HG02840 (cell line): ENCODE measurements at regions not wholly inside any gene's neighbourhood (a gene's known extent, or its start where the extent isn't known, plus 50 kb on each side); places are given as distances from the start of the nearest gene placed in this dataset.
"Not testable (repeated sequence)": the region's sequence is repeated elsewhere in the genome, so short reads cannot be mapped to it uniquely, and the experiment has no call there.

Experiments
- ATAC-seq: cut with Tn5 transposase; IDR thresholded peaks from one replicate; pipeline ENCODE4 v1.9.1; 2021; ENCODE audit warnings: mild to moderate bottlenecking, moderate library complexity, moderate number of reproducible peaks; ENCODE audit not compliant: unreplicated experiment, low FRiP score

- no peak for ATAC-seq
Observed at GRCh38 chr13:71382285-71382684, 484.7 kb downstream of the DACH1 start.

- ATAC-seq, result no peak
Observed at GRCh38 chr13:71380191-71380590, 486.8 kb downstream of the DACH1 start.

GRCh38 chr13:71378961-71379905 lies 487.8 kb downstream of the DACH1 start:
- no peak for ATAC-seq

DNA sequence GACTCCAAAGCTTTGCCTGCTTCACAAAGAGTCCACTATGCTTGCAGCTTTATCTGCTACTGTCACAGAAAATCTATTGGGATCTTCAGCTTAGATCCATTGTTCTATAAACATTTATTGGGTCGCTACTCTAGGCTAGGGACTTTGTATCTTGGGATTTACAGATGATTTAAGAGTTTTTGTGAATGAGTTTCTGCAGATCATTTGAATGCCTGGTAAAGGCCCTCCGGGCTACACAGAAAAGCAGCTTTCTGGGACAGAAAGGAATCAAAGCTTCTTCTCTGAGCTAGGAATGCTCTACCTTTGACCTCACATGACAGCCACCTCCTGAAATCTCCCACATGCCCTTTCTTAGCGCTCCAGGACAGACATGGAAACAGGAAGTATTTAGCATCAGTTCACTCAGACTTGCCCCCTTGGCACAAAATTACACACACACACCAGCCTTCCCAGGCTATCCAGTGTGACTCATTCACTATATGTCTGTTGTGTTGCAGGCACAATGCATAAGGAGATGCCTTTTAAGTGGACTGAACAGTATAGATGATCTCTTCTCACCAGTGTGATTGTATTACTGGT lies 492.4 kb downstream of the DACH1 start:
- no peak for ATAC-seq

- no peak for ATAC-seq
Observed at GRCh38 chr13:71368336-71368735, 498.7 kb downstream of the DACH1 start.

DNA sequence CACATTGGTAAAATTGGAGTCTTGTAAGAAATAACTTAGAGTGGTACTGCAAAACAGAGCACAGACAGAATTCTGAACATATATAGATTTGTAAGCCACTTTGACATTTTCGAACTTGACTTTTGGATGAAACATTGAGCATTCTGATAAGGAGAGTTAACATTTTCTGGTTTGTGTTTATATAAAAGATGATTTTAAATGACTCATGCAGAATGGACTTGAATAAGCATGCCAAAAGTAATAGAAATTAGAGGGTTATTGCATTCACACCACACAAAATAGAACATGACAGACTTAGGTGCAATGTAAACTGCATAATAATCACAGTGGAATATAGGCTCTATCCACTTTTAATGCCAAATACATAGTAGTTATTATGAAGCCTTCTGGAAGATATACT lies 507.0 kb downstream of the DACH1 start:
- no peak for ATAC-seq

- no peak for ATAC-seq
Observed at GRCh38 chr13:71359641-71360040, 507.4 kb downstream of the DACH1 start.

DNA sequence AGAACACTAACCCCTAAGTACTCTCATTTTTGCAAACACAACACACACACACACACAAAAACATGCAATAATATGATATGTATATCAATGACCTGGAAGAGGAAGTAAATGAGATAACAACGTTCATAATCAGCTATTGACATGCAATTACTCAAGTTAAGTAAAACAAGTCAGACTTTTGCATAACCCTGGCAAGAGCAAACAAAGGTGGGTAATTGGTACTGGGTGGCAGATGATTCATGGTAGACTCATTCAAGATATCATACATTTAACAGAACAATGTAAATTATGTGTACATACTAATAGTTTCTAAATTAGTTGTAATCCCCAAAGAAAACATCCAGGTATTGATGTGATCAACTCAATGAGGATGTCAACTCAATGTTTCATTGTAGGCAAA lies 508.8 kb downstream of the DACH1 start:
- no peak for ATAC-seq

DNA sequence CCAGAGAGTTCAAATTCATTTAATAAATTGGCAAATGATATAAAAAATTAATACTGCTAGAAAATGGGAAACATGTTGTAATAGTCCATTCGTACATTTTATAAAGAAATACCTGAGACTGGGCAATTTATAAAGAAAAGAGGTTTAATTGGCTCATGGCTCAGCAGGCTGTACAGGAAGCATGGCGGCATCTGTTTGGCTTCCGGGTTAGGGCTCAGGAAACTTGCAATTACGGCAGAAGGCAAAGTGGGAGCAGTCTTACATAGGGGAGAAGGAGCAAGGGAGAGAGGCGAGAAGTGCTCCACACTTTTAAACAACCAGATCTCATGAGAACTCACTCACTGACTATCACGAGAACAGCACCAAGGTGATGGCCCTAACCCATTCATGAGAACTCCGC lies 512.0 kb downstream of the DACH1 start:
- no peak for ATAC-seq

DNA sequence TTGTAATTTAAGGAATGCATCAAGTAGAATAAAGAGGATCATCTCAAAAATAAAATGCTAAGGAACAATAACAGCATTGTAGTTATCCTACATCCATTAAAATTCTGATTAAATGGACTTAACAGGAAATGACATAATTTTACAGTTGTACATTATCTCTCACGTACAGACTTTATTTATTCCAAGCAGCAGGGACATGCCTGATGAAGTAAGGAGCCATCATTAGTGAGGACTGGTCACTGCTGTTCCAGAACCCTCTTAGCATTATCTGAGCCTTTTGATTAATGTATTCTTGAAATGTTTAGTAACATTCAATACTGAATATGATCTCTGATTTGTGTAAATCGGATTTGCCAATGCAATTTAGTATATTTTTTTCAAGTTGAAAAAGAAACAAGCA lies 516.1 kb downstream of the DACH1 start:
- no peak for ATAC-seq

DNA sequence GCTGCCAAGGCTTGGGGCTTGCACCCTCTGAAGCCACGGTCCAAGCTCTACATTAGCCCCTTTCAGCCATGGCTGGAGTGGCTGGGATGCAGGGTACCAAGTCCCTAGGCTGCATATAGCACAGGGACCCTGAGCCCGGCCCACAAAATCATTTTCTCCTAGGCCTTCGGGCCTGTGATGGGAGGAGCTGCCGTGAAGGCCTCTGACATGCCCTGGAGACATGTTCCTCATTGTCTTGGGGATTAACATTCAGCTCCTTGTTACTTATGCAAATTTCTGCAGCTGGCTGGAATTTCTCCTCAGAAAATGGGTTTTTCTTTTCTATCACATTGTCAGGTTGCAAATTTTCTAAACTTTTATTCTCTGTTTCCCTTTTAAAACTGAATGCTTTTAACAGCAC lies 521.1 kb downstream of the DACH1 start:
- not testable (repeated sequence) for ATAC-seq

- ATAC-seq, result no peak
Observed at GRCh38 chr13:71339736-71340135, 527.3 kb downstream of the DACH1 start.

- no peak for ATAC-seq
Observed at GRCh38 chr13:71339005-71339404, 528.0 kb downstream of the DACH1 start.

DNA sequence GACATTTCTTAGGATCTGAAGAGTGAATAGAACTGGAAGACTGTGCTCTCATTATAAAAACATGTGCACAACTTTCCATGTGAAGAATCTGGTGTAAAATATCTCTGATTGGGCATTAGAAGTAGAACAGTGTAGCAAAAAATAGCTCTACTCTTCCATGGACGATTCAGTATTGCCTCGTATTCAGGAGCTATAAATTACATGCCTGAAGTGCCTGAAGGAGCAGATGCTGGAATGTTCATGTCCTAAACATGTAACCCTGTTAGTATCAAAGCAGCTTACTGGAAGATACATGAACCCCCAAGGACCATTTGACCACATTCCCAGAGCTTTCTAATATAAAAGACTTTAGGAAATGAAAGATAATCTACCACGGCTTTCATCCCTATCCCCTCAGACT lies 528.9 kb downstream of the DACH1 start:
- no peak for ATAC-seq

DNA sequence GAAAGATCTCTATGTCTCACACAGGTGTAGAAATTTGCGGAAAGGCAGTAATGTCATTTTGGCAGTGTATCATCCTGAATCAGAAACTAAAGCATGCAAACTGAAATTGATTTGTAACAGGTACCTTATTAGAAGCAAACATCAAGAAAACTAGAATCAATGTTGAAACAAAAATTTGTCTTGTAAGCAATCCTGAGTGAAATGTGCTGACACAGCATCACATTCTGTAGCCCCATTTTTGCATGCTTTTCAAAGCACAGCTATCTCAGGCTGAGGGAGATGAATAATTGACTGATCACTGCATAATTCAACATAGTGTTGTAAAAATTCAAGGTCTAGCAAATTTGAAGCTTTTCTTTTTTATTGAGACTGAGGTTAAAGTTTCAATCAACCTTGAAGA lies 539.7 kb downstream of the DACH1 start:
- no peak for ATAC-seq

- no peak for ATAC-seq
Observed at GRCh38 chr13:71325556-71325955, 541.4 kb downstream of the DACH1 start.

GRCh38 chr13:71323266-71323665 lies 543.7 kb downstream of the DACH1 start:
- no peak for ATAC-seq

- ATAC-seq, result no peak
Observed at GRCh38 chr13:71320452-71320851, 546.6 kb downstream of the DACH1 start.

DNA sequence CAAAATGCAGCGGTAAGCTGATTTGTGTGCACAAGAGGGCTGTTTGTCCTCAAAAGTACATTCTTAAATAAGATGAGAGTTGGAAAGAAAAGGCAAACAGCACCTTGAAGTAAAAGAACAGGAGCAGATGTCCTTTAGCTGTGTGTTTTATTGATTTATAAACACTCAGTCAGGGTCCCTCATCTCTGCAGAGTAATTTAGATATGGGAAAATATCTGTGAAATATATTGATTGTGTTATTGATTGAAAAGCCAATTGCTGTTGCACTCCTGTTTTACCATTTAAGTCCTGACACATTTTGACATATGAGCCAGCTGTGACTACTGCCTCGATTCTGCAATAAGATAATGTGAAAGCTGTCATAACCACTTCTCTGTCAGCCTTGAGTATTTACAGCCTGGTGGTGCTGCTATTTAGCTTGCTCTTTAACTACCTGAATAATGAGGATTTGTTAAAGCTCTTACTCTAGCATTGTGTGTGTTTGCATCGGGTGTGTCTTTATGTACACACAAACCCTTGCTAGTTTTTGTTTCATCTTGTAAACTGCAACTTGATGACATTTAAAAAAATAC lies 550.1 kb downstream of the DACH1 start:
- ATAC-seq, result no peak

- no peak for ATAC-seq
Observed at GRCh38 chr13:71312923-71313322, 554.1 kb downstream of the DACH1 start.

- ATAC-seq, result no peak
Observed at GRCh38 chr13:71309905-71310304, 557.1 kb downstream of the DACH1 start.

GRCh38 chr13:71306821-71307220 lies 560.2 kb downstream of the DACH1 start:
- ATAC-seq, result no peak
